GM04504 (cell line): ENCODE measurements at regions not wholly inside any gene's neighbourhood (a gene's known extent, or its start where the extent isn't known, plus 50 kb on each side); places are given as distances from the start of the nearest gene placed in this dataset.
"Not testable (repeated sequence)": the region's sequence is repeated elsewhere in the genome, so short reads cannot be mapped to it uniquely, and the experiment has no call there.

Experiments
- DNase-seq: peaks from one replicate; pipeline ENCODE4 v3.0.0-alpha.2; 2012; ENCODE audit warnings: low read depth

GRCh38 chr1:121052081-121052660 is 132.0 kb downstream of the FAM72B start:
- DNase-seq = not testable (repeated sequence)

GRCh38 chr1:121054928-121055327 is 129.2 kb downstream of the FAM72B start:
- DNase-seq = not testable (repeated sequence)

GRCh38 chr1:121066925-121067324 is 117.2 kb downstream of the FAM72B start:
- not testable (repeated sequence) for DNase-seq

- not testable (repeated sequence) for DNase-seq
Observed at GRCh38 chr1:121068738-121069499, 115.2 kb downstream of the FAM72B start.

- DNase-seq = not testable (repeated sequence)
Observed at GRCh38 chr1:121073852-121074251, 110.3 kb downstream of the FAM72B start.

GRCh38 chr1:121075254-121075805 is 108.8 kb downstream of the FAM72B start:
- not testable (repeated sequence) for DNase-seq

GRCh38 chr1:121076674-121077073 is 107.5 kb downstream of the FAM72B start:
- DNase-seq = not testable (repeated sequence)

GRCh38 chr1:121079655-121080054 is 104.5 kb downstream of the FAM72B start:
- not testable (repeated sequence) for DNase-seq

- DNase-seq = not testable (repeated sequence)
Observed at GRCh38 chr1:121080197-121080903, 103.8 kb downstream of the FAM72B start.

- DNase-seq = not testable (repeated sequence)
Observed at GRCh38 chr1:121080904-121081264, 103.3 kb downstream of the FAM72B start.

- DNase-seq = not testable (repeated sequence)
Observed at GRCh38 chr1:121081625-121082199, 102.4 kb downstream of the FAM72B start.

- not testable (repeated sequence) for DNase-seq
Observed at GRCh38 chr1:121082995-121083394, 101.1 kb downstream of the FAM72B start.

- DNase-seq = not testable (repeated sequence)
Observed at GRCh38 chr1:121086249-121086648, 97.9 kb downstream of the FAM72B start.

GRCh38 chr1:121087221-121087620 is 96.9 kb downstream of the FAM72B start:
- not testable (repeated sequence) for DNase-seq

- DNase-seq = not testable (repeated sequence)
Observed at GRCh38 chr1:121088568-121088967, 95.6 kb downstream of the FAM72B start.

- not testable (repeated sequence) for DNase-seq
Observed at GRCh38 chr1:121092329-121092968, 91.7 kb downstream of the FAM72B start.

GRCh38 chr1:121095014-121095413 is 89.1 kb downstream of the FAM72B start:
- DNase-seq = not testable (repeated sequence)

- peak; percentile 4 for DNase-seq
Observed at GRCh38 chr1:121097127-121097866, 86.8 kb downstream of the FAM72B start.

GRCh38 chr1:121097867-121098215 is 86.3 kb downstream of the FAM72B start:
- DNase-seq = not testable (repeated sequence)

GRCh38 chr1:121109025-121109424 is 75.1 kb downstream of the FAM72B start:
- not testable (repeated sequence) for DNase-seq
